BLaER1 treated with 17β-estradiol and CSF1 and Interleukin-3, amounts not matched to agents 10 nM and 100 nM (cell line): ENCODE measurements at regions not wholly inside any gene's neighbourhood (a gene's known extent, or its start where the extent isn't known, plus 50 kb on each side); places are given as distances from the start of the nearest gene placed in this dataset.

Experiments
- H3K27ac ChIP-seq, 11 experiments: shearing (Covaris generic); formaldehyde crosslinking; 2 replicates each; pipeline ENCODE4 v1.8.1; 2022
- H3K27me3 ChIP-seq, 11 experiments: shearing (Covaris generic); formaldehyde crosslinking; 2 replicates each; pipeline ENCODE4 v1.8.1; 2022
- H3K36me3 ChIP-seq, 11 experiments: shearing (Covaris generic); formaldehyde crosslinking; 2 replicates each; pipeline ENCODE4 v1.8.1; 2022
- H3K4me1 ChIP-seq, 10 experiments: shearing (Covaris generic); formaldehyde crosslinking; 2 replicates each; pipeline ENCODE4 v1.8.1; 2022
- H3K4me2 ChIP-seq, 11 experiments: shearing (Covaris generic); formaldehyde crosslinking; 2 replicates each; pipeline ENCODE4 v1.8.1; 2022
- H3K4me3 ChIP-seq, 10 experiments: shearing (Covaris generic); formaldehyde crosslinking; 2 replicates each; pipeline ENCODE4 v1.8.1; 2022
- H3K9ac ChIP-seq, 11 experiments: shearing (Covaris generic); formaldehyde crosslinking; 2 replicates each; pipeline ENCODE4 v1.8.1; 2022
- H3K9me3 ChIP-seq, 11 experiments: shearing (Covaris generic); formaldehyde crosslinking; replicated peaks in 1 of 11; 2 replicates each; pipeline ENCODE4 v1.8.1; 2022
- H4K20me1 ChIP-seq, 11 experiments: shearing (Covaris generic); formaldehyde crosslinking; 2 replicates each; pipeline ENCODE4 v1.8.1; 2022
- Cebpa-rat ChIP-seq, 11 experiments: shearing (Covaris generic); IDR thresholded peaks; 2 replicates each; pipeline ENCODE4 v1.8.1; 2022

DNA sequence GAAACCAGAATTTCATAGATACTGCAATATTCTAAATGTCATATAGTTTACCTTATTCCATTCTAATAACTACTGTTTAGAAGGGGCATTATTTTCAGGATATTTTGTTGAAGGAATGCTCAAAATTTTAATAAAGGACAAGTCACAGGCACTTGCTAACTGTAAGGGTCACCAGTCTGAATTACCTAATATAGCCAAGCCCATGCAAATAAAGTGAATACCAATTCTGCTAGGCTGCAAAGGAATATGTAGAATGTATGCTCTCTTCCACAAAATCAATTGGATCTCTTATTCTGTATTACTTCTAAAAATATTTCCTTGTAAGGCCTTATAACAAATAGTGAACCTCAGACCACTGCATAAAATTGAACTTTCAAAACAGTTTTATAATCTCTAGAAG is 52.3 kb upstream of the FAT4 start:
- H4K20me1 ChIP-seq = no peaks in the 10 kb centered on the region
- H3K27me3 ChIP-seq = no peaks in the 10 kb centered on the region
- no peak overlapping the region for H3K4me3 ChIP-seq
- no peak overlapping the region for H3K27ac ChIP-seq
- no peaks in the 10 kb centered on the region for H3K9me3 ChIP-seq
- no peak for TF ChIP-seq Cebpa-rat (IDR thresholded peaks at IDR 0.05)
- H3K4me2 ChIP-seq = no peak overlapping the region
- no peaks in the 10 kb centered on the region for H3K36me3 ChIP-seq
- H3K4me1 ChIP-seq = peaks cover 2 to 10% (median 8%) of the 10 kb centered on the region in 10 experiments; a peak in 14 of 20 replicates
- no peak overlapping the region for H3K9ac ChIP-seq

DNA sequence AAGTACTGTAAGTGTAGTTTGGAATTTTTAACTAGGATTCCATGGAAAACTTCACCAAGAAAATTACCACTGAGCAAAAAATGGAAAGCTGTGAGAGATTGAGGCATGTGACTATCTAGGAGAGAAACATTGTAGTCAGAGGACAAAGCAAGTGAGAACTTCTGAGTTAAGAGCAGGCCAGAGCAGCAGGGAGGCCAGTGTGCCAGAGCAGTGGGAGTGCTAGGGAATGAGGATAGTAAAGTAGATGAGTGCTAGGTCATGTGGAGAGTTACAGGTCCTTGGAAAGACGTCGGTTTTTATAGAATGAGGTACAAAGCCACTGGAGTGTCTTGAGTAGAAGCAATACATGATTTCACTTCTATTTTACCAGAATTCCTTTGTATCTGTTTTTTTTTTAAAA is 52.7 kb upstream of the FAT4 start:
- Histone ChIP-seq H3K27me3 (no peaks in the 10 kb centered on the region), H3K27ac (no peak overlapping the region), H3K9me3 (no peaks in the 10 kb centered on the region), H3K9ac (no peak overlapping the region), H4K20me1 (no peaks in the 10 kb centered on the region), H3K36me3 (no peaks in the 10 kb centered on the region), H3K4me1 (peaks cover 0 to 6% (median 4%) of the 10 kb centered on the region in 10 experiments; a peak in 13 of 20 replicates), H3K4me3 (no peak overlapping the region), H3K4me2 (no peak overlapping the region)
- TF ChIP-seq Cebpa-rat (IDR thresholded peaks at IDR 0.05) = no peak

DNA sequence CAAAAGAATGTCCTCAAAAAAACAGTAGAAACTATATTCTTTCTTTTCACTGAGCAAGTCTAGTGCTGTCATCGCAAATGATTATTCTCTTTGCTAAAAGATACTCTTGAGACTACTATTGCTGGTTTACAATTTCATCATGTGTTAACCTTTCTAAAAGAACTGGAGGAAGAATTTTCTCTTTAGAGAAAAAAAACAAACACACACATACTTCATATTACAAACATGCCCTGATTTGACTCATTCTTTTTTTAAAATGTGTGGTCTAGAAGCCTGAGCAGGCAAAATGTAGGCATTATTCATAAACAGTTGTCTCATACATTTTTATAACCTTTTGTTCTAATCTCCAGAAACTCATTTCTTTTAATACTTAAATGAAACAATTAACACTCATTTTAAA is 60.6 kb upstream of the FAT4 start:
- Histone ChIP-seq H4K20me1 (no peaks in the 10 kb centered on the region), H3K36me3 (no peaks in the 10 kb centered on the region), H3K27me3 (no peaks in the 10 kb centered on the region), H3K4me1 (no peaks in the 10 kb centered on the region), H3K27ac (no peak overlapping the region), H3K4me3 (no peak overlapping the region), H3K9me3 (no peaks in the 10 kb centered on the region), H3K9ac (no peak overlapping the region), H3K4me2 (no peak overlapping the region)
- no peak for TF ChIP-seq Cebpa-rat (IDR thresholded peaks at IDR 0.05)

DNA sequence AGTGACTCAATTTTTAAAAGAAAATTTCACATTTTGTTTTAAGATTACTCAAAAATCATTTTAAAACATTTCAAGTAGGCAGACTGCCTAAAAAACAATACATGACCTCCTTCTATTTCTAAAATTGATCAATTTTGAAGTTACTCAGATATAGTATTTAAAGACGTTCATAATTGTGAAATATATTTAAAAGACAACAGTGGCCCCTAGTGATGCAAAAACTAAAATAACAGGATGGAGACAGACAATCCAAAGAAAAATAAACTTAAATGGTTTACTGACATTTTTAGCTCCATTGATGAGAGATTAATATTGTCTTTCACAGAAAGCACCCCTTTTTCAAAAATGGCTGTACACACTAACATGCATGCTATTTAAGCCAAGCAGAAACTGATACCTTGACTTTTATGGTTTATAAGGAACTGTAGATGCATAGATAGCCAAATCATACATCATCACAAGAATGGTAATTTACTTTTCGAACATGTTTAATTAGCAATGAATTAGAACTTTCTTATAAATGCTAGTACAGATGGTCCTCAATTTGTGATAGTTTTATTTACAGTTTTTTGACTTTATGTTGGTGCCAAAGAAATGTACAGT is 69.8 kb upstream of the FAT4 start:
- no peak overlapping the region for H3K27ac ChIP-seq
- no peaks in the 10 kb centered on the region for H4K20me1 ChIP-seq
- no peak overlapping the region for H3K4me3 ChIP-seq
- no peaks in the 10 kb centered on the region for H3K36me3 ChIP-seq
- no peak for TF ChIP-seq Cebpa-rat (IDR thresholded peaks at IDR 0.05)
- no peak overlapping the region for H3K9ac ChIP-seq
- H3K9me3 ChIP-seq = peaks cover 0 to 4% (median 0%) of the 10 kb centered on the region in 11 experiments; a peak in 1 of 22 replicates
- no peaks in the 10 kb centered on the region for H3K4me1 ChIP-seq
- H3K27me3 ChIP-seq = no peaks in the 10 kb centered on the region
- H3K4me2 ChIP-seq = no peak overlapping the region

DNA sequence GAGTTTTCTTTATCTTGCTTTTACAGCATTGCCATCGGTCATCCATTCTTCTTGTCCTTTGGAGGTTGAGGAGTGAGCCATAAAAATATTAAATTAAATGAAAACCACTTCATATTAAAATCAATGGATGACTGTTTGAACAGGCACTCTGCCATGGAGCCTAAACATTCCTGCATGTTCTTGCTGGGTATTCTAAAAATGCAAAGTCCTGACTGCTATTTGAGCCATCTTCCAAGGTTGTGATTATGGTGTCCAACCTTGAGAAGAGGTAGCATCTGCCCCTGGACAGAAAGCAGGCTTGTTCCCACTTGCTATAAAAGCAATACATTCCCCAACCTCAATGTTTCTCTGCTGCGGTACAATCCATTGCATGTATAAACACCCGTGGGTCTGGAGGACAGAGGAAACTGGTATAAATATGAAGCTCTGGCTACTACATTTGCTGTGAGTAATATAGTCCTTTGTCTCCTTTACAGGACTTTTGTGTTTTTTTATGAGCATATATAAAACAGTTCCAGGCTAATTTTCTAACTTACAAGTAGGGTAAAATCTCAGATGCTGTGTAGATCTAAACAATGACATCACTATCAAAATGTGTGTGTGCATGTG is 70.9 kb upstream of the FAT4 start:
- Histone ChIP-seq H3K9ac (no peak overlapping the region), H4K20me1 (no peaks in the 10 kb centered on the region), H3K27me3 (no peaks in the 10 kb centered on the region), H3K36me3 (no peaks in the 10 kb centered on the region), H3K4me2 (no peak overlapping the region), H3K27ac (no peak overlapping the region), H3K9me3 (peaks cover 0 to 4% (median 0%) of the 10 kb centered on the region in 11 experiments; a peak in 1 of 22 replicates), H3K4me1 (no peaks in the 10 kb centered on the region), H3K4me3 (no peak overlapping the region)
- TF ChIP-seq Cebpa-rat (IDR thresholded peaks at IDR 0.05) = no peak

DNA sequence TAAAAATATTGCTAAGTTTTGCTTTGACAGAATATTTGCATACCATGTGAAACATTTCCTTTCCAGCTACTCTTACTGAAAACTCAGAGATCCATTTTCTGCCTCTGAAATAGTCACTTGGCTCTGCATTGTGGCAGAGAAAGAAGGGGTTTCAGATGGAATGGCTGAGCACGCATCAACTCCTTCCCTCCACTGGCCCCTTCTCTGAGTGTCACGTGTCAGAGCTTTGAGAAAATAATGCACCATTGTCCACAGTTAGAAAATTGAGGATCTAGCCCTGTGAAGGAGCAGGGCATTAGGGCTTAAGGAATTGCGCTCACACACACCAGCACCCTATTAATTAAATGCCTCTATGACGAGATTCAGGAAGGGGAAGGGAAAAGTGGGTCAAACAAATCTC is 78.8 kb upstream of the FAT4 start:
- Histone ChIP-seq H3K9me3 (no peaks in the 10 kb centered on the region), H3K4me2 (no peak overlapping the region), H3K27me3 (no peaks in the 10 kb centered on the region), H3K9ac (no peak overlapping the region), H4K20me1 (no peaks in the 10 kb centered on the region; a peak in 1 of 22 replicates), H3K4me3 (no peak overlapping the region), H3K27ac (no peak overlapping the region), H3K36me3 (no peaks in the 10 kb centered on the region), H3K4me1 (no peaks in the 10 kb centered on the region)
- TF ChIP-seq Cebpa-rat (IDR thresholded peaks at IDR 0.05) = no peak

DNA sequence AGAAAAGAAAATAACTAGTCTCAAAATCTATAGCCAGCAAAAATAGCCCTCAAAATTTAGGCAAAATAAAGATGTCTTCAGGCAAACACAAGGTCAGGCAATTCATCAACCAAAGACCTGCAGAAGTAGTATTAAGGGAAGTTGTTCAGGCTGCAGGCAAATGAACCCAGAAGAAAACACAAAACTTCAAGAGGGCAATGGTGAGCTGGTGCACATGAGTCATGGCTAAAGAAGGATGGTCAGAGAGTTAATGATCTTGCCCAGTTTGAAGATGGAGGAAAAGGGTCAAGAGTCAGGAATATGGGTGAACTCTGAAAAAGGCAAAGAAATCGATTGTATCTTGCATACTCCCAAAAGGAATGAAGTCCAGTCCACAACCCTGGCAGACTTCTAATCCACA is 83.1 kb upstream of the FAT4 start:
- Histone ChIP-seq H3K27ac (no peak overlapping the region), H3K4me2 (no peak overlapping the region)
- no peak for TF ChIP-seq Cebpa-rat (IDR thresholded peaks at IDR 0.05)

DNA sequence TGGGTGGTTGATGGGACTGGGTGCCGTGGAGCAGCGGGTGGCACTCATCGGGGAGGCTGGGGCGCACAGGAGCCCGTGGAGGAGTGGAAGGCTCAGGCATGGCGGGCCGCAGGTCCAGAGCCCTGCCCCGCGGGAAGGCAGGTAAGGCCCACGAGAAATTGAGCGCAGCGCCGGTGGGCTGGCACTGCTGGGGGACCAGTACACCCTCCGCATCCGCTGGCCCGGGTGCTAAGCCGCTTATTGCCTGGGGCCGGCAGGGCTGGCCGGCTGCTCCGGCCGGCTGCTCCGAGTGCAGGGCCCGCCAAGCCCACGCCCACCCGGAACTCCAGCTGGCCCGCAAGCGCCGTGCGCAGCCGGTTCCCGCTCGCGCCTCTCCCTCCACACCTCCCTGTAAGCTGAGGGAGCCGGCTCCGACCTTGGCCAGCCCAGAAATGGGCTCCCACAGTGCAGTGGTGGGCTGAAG is 85.1 kb upstream of the FAT4 start:
- Histone ChIP-seq H3K4me3 (no peak overlapping the region), H3K9me3 (peaks cover 0 to 11% (median 5%) of the 10 kb centered on the region in 11 experiments; a peak in 8 of 22 replicates), H3K27me3 (no peaks in the 10 kb centered on the region), H3K4me1 (no peaks in the 10 kb centered on the region), H3K9ac (no peak overlapping the region), H3K4me2 (no peak overlapping the region), H3K27ac (no peak overlapping the region), H3K36me3 (no peaks in the 10 kb centered on the region), H4K20me1 (no peaks in the 10 kb centered on the region)
- TF ChIP-seq Cebpa-rat (IDR thresholded peaks at IDR 0.05) = no peak

More for the DNA sequence above, 83.1 kb upstream of the FAT4 start:
- Histone ChIP-seq H3K4me3 (no peak overlapping the region), H3K27me3 (no peaks in the 10 kb centered on the region), H4K20me1 (no peaks in the 10 kb centered on the region), H3K36me3 (no peaks in the 10 kb centered on the region), H3K4me1 (no peaks in the 10 kb centered on the region), H3K9me3 (peaks cover 0 to 11% (median 5%) of the 10 kb centered on the region in 11 experiments; a peak in 8 of 22 replicates), H3K9ac (no peak overlapping the region)

DNA sequence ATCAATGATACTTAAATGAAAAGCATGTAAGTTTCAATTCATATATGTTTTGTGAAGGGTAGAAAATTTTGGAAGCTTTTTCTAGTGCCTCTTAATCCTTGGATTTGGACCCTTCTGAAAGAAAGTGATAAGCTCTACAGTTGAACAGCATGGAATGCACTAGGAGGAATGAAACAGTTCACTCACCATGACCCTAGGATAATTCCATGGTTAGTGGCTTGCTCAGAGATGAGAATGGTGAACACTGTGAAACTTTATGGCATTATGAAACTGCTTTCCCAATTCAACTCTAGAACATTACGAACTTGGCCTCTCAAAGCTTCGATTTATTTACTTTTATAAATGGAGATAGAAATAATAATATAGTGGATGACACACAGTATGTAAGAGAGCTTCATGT is 88.9 kb upstream of the FAT4 start:
- Histone ChIP-seq H3K27me3 (no peaks in the 10 kb centered on the region), H3K9me3 (peaks cover 0 to 11% (median 5%) of the 10 kb centered on the region in 11 experiments; a peak in 9 of 22 replicates), H3K36me3 (no peaks in the 10 kb centered on the region), H3K4me1 (no peaks in the 10 kb centered on the region), H3K4me2 (no peak overlapping the region), H3K9ac (no peak overlapping the region), H3K4me3 (no peak overlapping the region), H3K27ac (no peak overlapping the region), H4K20me1 (no peaks in the 10 kb centered on the region)
- no peak for TF ChIP-seq Cebpa-rat (IDR thresholded peaks at IDR 0.05)

DNA sequence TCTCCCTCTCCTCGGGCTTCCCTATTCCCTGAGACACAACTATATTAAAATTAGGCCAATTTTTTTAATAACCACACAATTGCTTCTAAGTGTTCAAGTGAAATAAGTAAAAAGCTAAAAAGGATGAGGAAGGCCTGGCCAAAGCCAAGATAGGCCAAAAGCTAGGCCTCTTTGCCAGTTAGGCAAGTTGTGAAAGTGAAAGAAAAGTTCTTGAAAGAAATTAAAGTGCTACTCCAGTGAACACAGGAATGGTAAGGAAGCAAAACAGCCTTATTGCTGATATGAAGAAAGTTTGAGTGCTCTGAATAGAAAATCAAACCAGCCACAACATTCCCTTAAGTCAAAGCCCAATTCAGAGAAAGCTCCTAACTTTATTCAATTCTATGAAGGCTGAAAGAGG is 114.2 kb upstream of the FAT4 start:
- H3K9me3 ChIP-seq = peaks cover 0 to 11% (median 7%) of the 10 kb centered on the region in 11 experiments; a peak in 11 of 22 replicates
- H3K27ac ChIP-seq = no peak overlapping the region
- TF ChIP-seq Cebpa-rat (IDR thresholded peaks at IDR 0.05) = no peak
- H3K36me3 ChIP-seq = no peaks in the 10 kb centered on the region
- H3K4me2 ChIP-seq = no peak overlapping the region
- H4K20me1 ChIP-seq = no peaks in the 10 kb centered on the region
- peaks cover 0 to 20% (median 10%) of the 10 kb centered on the region in 10 experiments; a peak in 12 of 20 replicates for H3K4me1 ChIP-seq
- no peaks in the 10 kb centered on the region for H3K27me3 ChIP-seq
- no peak overlapping the region for H3K9ac ChIP-seq
- no peak overlapping the region for H3K4me3 ChIP-seq
